GM12878 (cell line): ENCODE measurements at regions not wholly inside any gene's neighbourhood (a gene's known extent, or its start where the extent isn't known, plus 50 kb on each side); places are given as distances from the start of the nearest gene placed in this dataset. TPM values are rescaled to one million over a fixed set of nuclear protein-coding genes. Genes with fewer than 3 reads are reported as not detected.

Source experiments
- small RNA-seq: library from RNA; depleted of rRNA; stranded (forward); fragments of <200 nt; gene quantifications from one replicate; pipeline ENCODE3, GENCODE V24; 2014

Small RNAs in the stretch of these regions (small RNA-seq; reads per million reads assigned to genes)
- not detected for gene RN7SL352P
